Sigmoid colon (tissue), 6 donors: ENCODE measurements at regions not wholly inside any gene's neighbourhood (a gene's known extent, or its start where the extent isn't known, plus 50 kb on each side); places are given as distances from the start of the nearest gene placed in this dataset.

Experiments used
- DNase-seq: peaks from one replicate; pipeline ENCODE4 v3.0.0-alpha.2; 2019
- H3K27ac ChIP-seq, 4 donors: fragments of 200-600 bp; sonication (generic); one replicate each; pipeline ENCODE4 v1.5.1; 2016 to 2019; ENCODE audit warnings: mild to moderate bottlenecking in 1 of 4
- H3K27me3 ChIP-seq, 3 donors: fragments of 200-600 bp; sonication (generic); one replicate each; pipeline ENCODE4 v1.5.1; 2019; ENCODE audit warnings: mild to moderate bottlenecking in 1 of 3
- H3K36me3 ChIP-seq, 4 donors: fragments of 200-600 bp; sonication (generic); one replicate each; pipeline ENCODE4 v1.5.1; 2016 to 2019
- H3K4me1 ChIP-seq, 4 donors: fragments of 200-600 bp; sonication (generic); one replicate each; pipeline ENCODE4 v1.5.1; 2017 to 2019
- H3K4me3 ChIP-seq, 4 donors: fragments of 200-600 bp; sonication (generic); one replicate each; pipeline ENCODE4 v1.5.1; 2017 to 2019; ENCODE audit warnings: mild to moderate bottlenecking in 2 of 4, moderate library complexity in 1 of 4
- H3K9me3 ChIP-seq, 4 donors: fragments of 200-600 bp in 3 of 4; sonication (generic) in 3 of 4; one replicate each; pipeline versions ENCODE4 v1.5.1 to v1.6.1; 2013 to 2019
- CTCF ChIP-seq, 4 experiments: fragments of 450-650 bp in 3 of 4; fragments of 200-600 bp in 1 of 4; IDR thresholded peaks; one replicate each; pipeline ENCODE4 v1.5.1; 2016 to 2019; ENCODE audit warnings: antibody characterized with exemption in 4 of 4, mild to moderate bottlenecking in 3 of 4, moderate library complexity in 2 of 4
- EP300 ChIP-seq, 4 donors: sonication (generic); formaldehyde crosslinking; IDR thresholded peaks; one replicate each; pipeline ENCODE4 v1.6.1; 2017; ENCODE audit warnings: antibody characterized with exemption in 4 of 4
- POLR2A ChIP-seq, 2 donors: fragments of 450-650 bp; IDR thresholded peaks; one replicate each; pipeline ENCODE4 v1.6.1; 2016; ENCODE audit warnings: antibody characterized with exemption in 2 of 2, mild to moderate bottlenecking in 2 of 2, moderate library complexity in 2 of 2
- POLR2AphosphoS5 ChIP-seq, 4 donors: sonication (generic); formaldehyde crosslinking; IDR thresholded peaks; one replicate each; pipeline ENCODE4 v1.6.1; 2017; ENCODE audit warnings: antibody characterized with exemption in 4 of 4
- WGBS, 2 donors: extraction: QIAGEN DNeasy Blood & Tissue Kit; methylation state at CpG; one replicate each; pipeline ENCODE4 v1.1.7; 2013; 5-methylcytosine and 5-hydroxymethylcytosine counted together
- intact Hi-C: fragments of 100-400 bp; cut with DNase I; formaldehyde crosslinking; loops from one replicate; pipeline ENCODE4 v1.15.1; 2023
- donor health status: healthy with polysubstance abuse.
- donor health status: healthy.

GRCh38 chr11:86176165-86176884, 68.2 kb upstream of the EED start:
- no peaks in the 10 kb centered on the region for H3K27me3 ChIP-seq
- DNase-seq: no peak
- no peaks in the 10 kb centered on the region for H3K9me3 ChIP-seq
- intact Hi-C loops: no loop called here
- no peak for TF ChIP-seq EP300 (IDR thresholded peaks at IDR 0.05)
- TF ChIP-seq POLR2AphosphoS5 (IDR thresholded peaks at IDR 0.05): no peak
- no peak for TF ChIP-seq CTCF (IDR thresholded peaks at IDR 0.05)
- no peak for TF ChIP-seq POLR2A (IDR thresholded peaks at IDR 0.05)
- H3K36me3 ChIP-seq: no peaks in the 10 kb centered on the region
- 71 to 83% methylated on average over 4 of the region's 4 CpGs for WGBS, 2 donors
- H3K4me3 ChIP-seq: no peak overlapping the region
- no peak overlapping the region for H3K27ac ChIP-seq
- peaks cover 0 to 34% (median 20%) of the 10 kb centered on the region in 4 donors for H3K4me1 ChIP-seq

GRCh38 chr11:86175626-86176025, 68.9 kb upstream of the EED start:
- Histone ChIP-seq H3K36me3 (no peaks in the 10 kb centered on the region), H3K27me3 (no peaks in the 10 kb centered on the region), H3K27ac (no peak overlapping the region), H3K9me3 (no peaks in the 10 kb centered on the region), H3K4me1 (peaks cover 0 to 34% (median 20%) of the 10 kb centered on the region in 4 donors), H3K4me3 (no peak overlapping the region)
- TF ChIP-seq POLR2AphosphoS5 (IDR thresholded peaks at IDR 0.05): no peak
- TF ChIP-seq EP300 (IDR thresholded peaks at IDR 0.05): no peak
- TF ChIP-seq CTCF (IDR thresholded peaks at IDR 0.05): no peak
- TF ChIP-seq POLR2A (IDR thresholded peaks at IDR 0.05): no peak
- intact Hi-C loops: no loop called here
- no peak for DNase-seq
- 98% methylated on average over 2 of the region's 2 CpGs for WGBS, 2 donors

- H3K4me1 ChIP-seq: peaks cover 0 to 32% (median 20%) of the 10 kb centered on the region in 4 donors
- H3K36me3 ChIP-seq: no peaks in the 10 kb centered on the region
- intact Hi-C loops: no loop called here
- 94 to 99% methylated on average over 1 of the region's 1 CpG for WGBS, 2 donors
- H3K4me3 ChIP-seq: no peak overlapping the region
- H3K9me3 ChIP-seq: no peaks in the 10 kb centered on the region
- TF ChIP-seq CTCF (IDR thresholded peaks at IDR 0.05): no peak
- TF ChIP-seq POLR2AphosphoS5 (IDR thresholded peaks at IDR 0.05): no peak
- TF ChIP-seq EP300 (IDR thresholded peaks at IDR 0.05): no peak
- no peak for TF ChIP-seq POLR2A (IDR thresholded peaks at IDR 0.05)
- no peak for DNase-seq
- peak overlapping the region in 3 of 4 donors; percentile 72 to 77 (median 77) for H3K27ac ChIP-seq
- H3K27me3 ChIP-seq: no peaks in the 10 kb centered on the region
Observed at GRCh38 chr11:86175191-86175590, 69.4 kb upstream of the EED start.

GRCh38 chr11:86174101-86175046, 70.2 kb upstream of the EED start:
- TF ChIP-seq POLR2AphosphoS5 (IDR thresholded peaks at IDR 0.05) (peak in 3 of 4 donors; percentile 34 to 67 (median 52)), EP300 (IDR thresholded peaks at IDR 0.05) (no peak)
- peak; percentile 74 for DNase-seq
- intact Hi-C loops: no loop called here
- Histone ChIP-seq H3K27me3 (no peaks in the 10 kb centered on the region), H3K9me3 (no peaks in the 10 kb centered on the region), H3K36me3 (no peaks in the 10 kb centered on the region), H3K27ac (peak overlapping the region; percentile 61 to 77 (median 74)), H3K4me3 (no peak overlapping the region), H3K4me1 (peaks cover 0 to 24% (median 17%) of the 10 kb centered on the region in 4 donors)
- WGBS, 2 donors: 74 to 85% methylated on average over 8 of the region's 8 CpGs

- H3K27ac ChIP-seq: peak overlapping the region in 1 of 4 donors; percentile 77
- TF ChIP-seq POLR2A (IDR thresholded peaks at IDR 0.05) (no peak), EP300 (IDR thresholded peaks at IDR 0.05) (no peak), CTCF (IDR thresholded peaks at IDR 0.05) (no peak), POLR2AphosphoS5 (IDR thresholded peaks at IDR 0.05) (no peak)
- no peaks in the 10 kb centered on the region for H3K9me3 ChIP-seq
- H3K4me1 ChIP-seq: peaks cover 0 to 24% (median 17%) of the 10 kb centered on the region in 4 donors
- 82 to 91% methylated on average over 1 of the region's 1 CpG for WGBS, 2 donors
- no peaks in the 10 kb centered on the region for H3K27me3 ChIP-seq
- DNase-seq: no peak
- intact Hi-C loops: no loop called here
- no peak overlapping the region for H3K4me3 ChIP-seq
- H3K36me3 ChIP-seq: no peaks in the 10 kb centered on the region
Observed at GRCh38 chr11:86172894-86173293, 71.7 kb upstream of the EED start.
